ENCODE measurements at regions not wholly inside any gene's neighbourhood (a gene's known extent, or its start where the extent isn't known, plus 50 kb on each side); places are given as distances from the start of the nearest gene placed in this dataset.

GRCh38 chr2:234285541-234285940 is 211.3 kb downstream of the ARL4C start:
- TF ChIP-seq CTCF (optimal IDR thresholded peaks at IDR 0.05 in 1 of 3, IDR thresholded peaks at IDR 0.05 in 1 of 3, conservative IDR thresholded peaks at IDR 0.05 in 1 of 3; ENCODE audit: extremely low read depth in 1 of 3, insufficient read depth in 2 of 3, low read length in 3 of 3), result no peak
- TF ChIP-seq EZH2 (IDR thresholded peaks at IDR 0.05; ENCODE audit: low read length), result no peak

Measured in keratinocyte (primary cell).